ENCODE measurements at regions not wholly inside any gene's neighbourhood (a gene's known extent, or its start where the extent isn't known, plus 50 kb on each side); places are given as distances from the start of the nearest gene placed in this dataset.

GRCh38 chr3:22475665-22476240 lies 724.7 kb upstream of the ZNF385D start:
- DNase-seq (ENCODE audit: low read depth, low spot score): no peak

GRCh38 chr3:22476976-22477375 lies 726.0 kb upstream of the ZNF385D start:
- DNase-seq (ENCODE audit: low read depth, low spot score): no peak

- no peak for DNase-seq (ENCODE audit: low read depth, low spot score)
Observed at GRCh38 chr3:22485954-22486353, 717.2 kb upstream of the UBE2E2 start.

GRCh38 chr3:22490747-22491146 lies 712.4 kb upstream of the UBE2E2 start:
- DNase-seq (ENCODE audit: low read depth, low spot score): no peak

GRCh38 chr3:22491344-22491743 lies 711.8 kb upstream of the UBE2E2 start:
- DNase-seq (ENCODE audit: low read depth, low spot score): no peak

- DNase-seq (ENCODE audit: low read depth, low spot score): no peak
Observed at GRCh38 chr3:22492342-22492741, 710.8 kb upstream of the UBE2E2 start.

- DNase-seq (ENCODE audit: low read depth, low spot score): no peak
Observed at GRCh38 chr3:22495241-22495640, 707.9 kb upstream of the UBE2E2 start.

GRCh38 chr3:22495791-22496190 lies 707.3 kb upstream of the UBE2E2 start:
- DNase-seq (ENCODE audit: low read depth, low spot score): no peak

GRCh38 chr3:22496641-22497040 lies 706.5 kb upstream of the UBE2E2 start:
- DNase-seq (ENCODE audit: low read depth, low spot score): no peak

GRCh38 chr3:22506871-22507270 lies 696.3 kb upstream of the UBE2E2 start:
- DNase-seq (ENCODE audit: low read depth, low spot score): no peak

- DNase-seq (ENCODE audit: low read depth, low spot score): no peak
Observed at GRCh38 chr3:22507709-22508108, 695.4 kb upstream of the UBE2E2 start.

GRCh38 chr3:22523925-22524324 lies 679.2 kb upstream of the UBE2E2 start:
- no peak for DNase-seq (ENCODE audit: low read depth, low spot score)

- no peak for DNase-seq (ENCODE audit: low read depth, low spot score)
Observed at GRCh38 chr3:22526266-22526837, 676.8 kb upstream of the UBE2E2 start.

GRCh38 chr3:22536541-22536940 lies 666.6 kb upstream of the UBE2E2 start:
- DNase-seq (ENCODE audit: low read depth, low spot score): no peak

- no peak for DNase-seq (ENCODE audit: low read depth, low spot score)
Observed at GRCh38 chr3:22537560-22537959, 665.6 kb upstream of the UBE2E2 start.

GRCh38 chr3:22542311-22542710 lies 660.8 kb upstream of the UBE2E2 start:
- DNase-seq (ENCODE audit: low read depth, low spot score): peak; percentile 2

- no peak for DNase-seq (ENCODE audit: low read depth, low spot score)
Observed at GRCh38 chr3:22555753-22556435, 647.2 kb upstream of the UBE2E2 start.

GRCh38 chr3:22565393-22565792 lies 637.7 kb upstream of the UBE2E2 start:
- DNase-seq (ENCODE audit: low read depth, low spot score): no peak

- DNase-seq (ENCODE audit: low read depth, low spot score): no peak
Observed at GRCh38 chr3:22568285-22568684, 634.8 kb upstream of the UBE2E2 start.

- no peak for DNase-seq (ENCODE audit: low read depth, low spot score)
Observed at GRCh38 chr3:22569570-22569969, 633.6 kb upstream of the UBE2E2 start.

GRCh38 chr3:22581007-22581406 lies 622.1 kb upstream of the UBE2E2 start:
- no peak for DNase-seq (ENCODE audit: low read depth, low spot score)

GRCh38 chr3:22582266-22582665 lies 620.9 kb upstream of the UBE2E2 start:
- DNase-seq (ENCODE audit: low read depth, low spot score): no peak

- DNase-seq (ENCODE audit: low read depth, low spot score): no peak
Observed at GRCh38 chr3:22585504-22585903, 617.6 kb upstream of the UBE2E2 start.

Data from brain pericyte (primary cell).